Fibroblast of lung (primary cell): ENCODE measurements at regions not wholly inside any gene's neighbourhood (a gene's known extent, or its start where the extent isn't known, plus 50 kb on each side); places are given as distances from the start of the nearest gene placed in this dataset.
A peak's percentile ranks its signal among the peaks of the same experiment; 100 is the strongest.

Experiments used
- DNase-seq, 2 donors: peaks; one replicate each; pipeline versions ENCODE4 v3.0.0 to v3.0.0-alpha.2; 2010; ENCODE audit warnings: low read depth in 2 of 2
- H2AFZ ChIP-seq: 2 replicates; pipeline ENCODE4 v1.5.1; 2012; ENCODE audit warnings: low read length, control low read depth, inconsistent platforms
- H3K27ac ChIP-seq: 2 replicates; pipeline ENCODE4 v1.5.1; 2011; ENCODE audit warnings: low read length, control low read depth; ENCODE audit not compliant: insufficient read depth
- H3K27me3 ChIP-seq: 2 replicates; pipeline ENCODE4 v1.5.1; 2011; ENCODE audit warnings: mild to moderate bottlenecking, low read length; ENCODE audit not compliant: control insufficient read depth, insufficient read depth
- H3K36me3 ChIP-seq: 2 replicates; pipeline ENCODE4 v1.5.1; 2011; ENCODE audit warnings: low read length; ENCODE audit not compliant: control insufficient read depth, insufficient read depth
- H3K4me1 ChIP-seq: 2 replicates; pipeline ENCODE4 v1.5.1; 2011; ENCODE audit warnings: low read length; ENCODE audit not compliant: control insufficient read depth, insufficient read depth; ENCODE audit errors: extremely low read depth
- H3K4me2 ChIP-seq: 2 replicates; pipeline ENCODE4 v1.5.1; 2011; ENCODE audit warnings: low read length, control low read depth; ENCODE audit not compliant: insufficient read depth; ENCODE audit errors: extremely low read depth
- H3K4me3 ChIP-seq, 4 experiments: fragments of 200-600 bp in 1 of 4; sonication (generic) in 1 of 4; replicated peaks in 1 of 4; 2 replicates each; pipeline ENCODE4 v1.5.1; 2011 to 2016; ENCODE audit warnings: low read length in 4 of 4, low read depth in 3 of 4, mild to moderate bottlenecking in 3 of 4, control low read depth in 2 of 4, inconsistent platforms in 1 of 4, mixed read lengths in 1 of 4; ENCODE audit not compliant: insufficient read depth in 1 of 4; ENCODE audit errors: control extremely low read depth in 1 of 4
- H3K79me2 ChIP-seq: 2 replicates; pipeline ENCODE4 v1.5.1; 2012; ENCODE audit warnings: mild to moderate bottlenecking, low read length, inconsistent platforms; ENCODE audit not compliant: control insufficient read depth, insufficient read depth
- H3K9ac ChIP-seq: 2 replicates; pipeline ENCODE4 v1.5.1; 2011; ENCODE audit warnings: mild to moderate bottlenecking, low read length, control low read depth; ENCODE audit not compliant: insufficient read depth
- H3K9me3 ChIP-seq: 2 replicates; pipeline ENCODE4 v1.5.1; 2012; ENCODE audit warnings: low read depth, low read length; ENCODE audit not compliant: control insufficient read depth, insufficient read depth
- H4K20me1 ChIP-seq: 2 replicates; pipeline ENCODE4 v1.5.1; 2011; ENCODE audit warnings: low read length; ENCODE audit not compliant: control insufficient read depth, insufficient read depth; ENCODE audit errors: extremely low read depth
- CTCF ChIP-seq, 2 donors: IDR thresholded peaks in 1 of 2; conservative IDR thresholded peaks in 1 of 2; 1 replicate in 1 of 2; 2 replicates in 1 of 2; pipeline ENCODE4 v1.5.1; 2011 to 2012; ENCODE audit warnings: low read length in 2 of 2, control low read depth in 1 of 2, inconsistent platforms in 1 of 2, low read depth in 1 of 2, mild to moderate bottlenecking in 1 of 2
- EZH2 ChIP-seq: IDR thresholded peaks from 2 replicates; pipeline ENCODE4 v1.5.1; 2012; ENCODE audit warnings: low read length, control low read depth, mild to moderate bottlenecking; ENCODE audit errors: missing control alignments

- H3K9me3 ChIP-seq = no peaks in the 10 kb centered on the region
- no peaks in the 10 kb centered on the region for H3K4me1 ChIP-seq
- no peak overlapping the region for H3K27ac ChIP-seq
- no peak overlapping the region for H3K9ac ChIP-seq
- H3K27me3 ChIP-seq = no peaks in the 10 kb centered on the region
- no peaks in the 10 kb centered on the region for H3K79me2 ChIP-seq
- no peak overlapping the region for H2AFZ ChIP-seq
- no peak overlapping the region for H3K4me3 ChIP-seq
- TF ChIP-seq EZH2 (no peak), CTCF (conservative IDR thresholded peaks at IDR 0.05 in 1 of 2, IDR thresholded peaks at IDR 0.05 in 1 of 2; ENCODE audit: low read depth in 1 of 2, low read length in 2 of 2) (no peak)
- H4K20me1 ChIP-seq = no peaks in the 10 kb centered on the region
- H3K4me2 ChIP-seq = no peak overlapping the region
- H3K36me3 ChIP-seq = no peaks in the 10 kb centered on the region
- no peak for DNase-seq
These were observed 235.7 kb upstream of the KCNMB2 start for GRCh38 chr3:178300441-178300959.

DNA sequence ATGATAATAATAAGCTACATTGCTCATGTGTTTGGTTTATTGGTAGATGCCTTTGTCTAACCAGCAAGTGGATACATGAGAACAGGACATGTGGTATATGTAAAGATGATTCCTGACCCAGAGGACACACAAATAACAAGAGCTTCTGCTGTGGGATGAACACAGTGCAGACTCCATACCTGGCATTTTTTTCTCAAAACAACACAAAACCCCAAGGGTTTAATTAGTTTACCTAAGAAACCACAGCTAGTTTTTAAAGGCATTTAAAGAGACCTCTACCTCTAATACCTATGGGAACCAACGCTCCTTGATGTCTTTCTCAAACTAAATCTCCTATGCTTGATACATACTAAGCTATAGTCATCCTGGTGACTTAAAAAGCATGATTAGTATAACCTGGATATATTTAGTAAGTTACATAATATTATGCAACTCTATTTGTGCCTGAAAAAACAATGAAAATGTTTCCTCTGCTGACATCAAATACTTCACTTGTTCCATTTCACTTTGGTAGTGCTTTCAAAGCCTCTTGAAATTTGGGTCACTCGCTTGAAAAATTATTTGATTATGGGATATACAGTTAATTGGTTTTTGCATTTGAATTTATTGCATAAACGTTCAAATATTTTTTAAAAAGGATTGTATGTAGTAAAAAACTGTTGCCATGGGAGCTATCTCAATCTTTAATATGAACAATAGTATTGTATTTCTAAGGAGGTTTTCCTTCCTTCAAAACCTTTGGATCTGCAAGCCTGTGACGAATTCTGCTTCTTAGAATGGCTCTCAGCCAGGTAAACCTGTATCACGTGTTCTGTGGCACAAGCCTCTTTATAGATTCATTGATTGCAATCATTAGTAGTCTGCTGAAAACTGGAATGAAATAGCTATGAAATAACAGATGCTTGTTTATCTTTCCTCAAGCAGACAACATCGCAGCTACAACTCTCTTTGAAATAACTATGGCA, 233.0 kb upstream of the KCNMB2 start:
- H3K79me2 ChIP-seq = no peaks in the 10 kb centered on the region
- H3K27ac ChIP-seq = no peak overlapping the region
- H3K9ac ChIP-seq = no peak overlapping the region
- H2AFZ ChIP-seq = no peak overlapping the region
- H4K20me1 ChIP-seq = no peaks in the 10 kb centered on the region
- no peaks in the 10 kb centered on the region for H3K4me1 ChIP-seq
- H3K4me2 ChIP-seq = no peak overlapping the region
- no peak overlapping the region for H3K4me3 ChIP-seq
- H3K27me3 ChIP-seq = no peaks in the 10 kb centered on the region
- TF ChIP-seq EZH2 (no peak), CTCF (conservative IDR thresholded peaks at IDR 0.05 in 1 of 2, IDR thresholded peaks at IDR 0.05 in 1 of 2; ENCODE audit: low read depth in 1 of 2, low read length in 2 of 2) (no peak)
- H3K36me3 ChIP-seq = no peaks in the 10 kb centered on the region
- H3K9me3 ChIP-seq = no peaks in the 10 kb centered on the region
- no peak for DNase-seq

DNA sequence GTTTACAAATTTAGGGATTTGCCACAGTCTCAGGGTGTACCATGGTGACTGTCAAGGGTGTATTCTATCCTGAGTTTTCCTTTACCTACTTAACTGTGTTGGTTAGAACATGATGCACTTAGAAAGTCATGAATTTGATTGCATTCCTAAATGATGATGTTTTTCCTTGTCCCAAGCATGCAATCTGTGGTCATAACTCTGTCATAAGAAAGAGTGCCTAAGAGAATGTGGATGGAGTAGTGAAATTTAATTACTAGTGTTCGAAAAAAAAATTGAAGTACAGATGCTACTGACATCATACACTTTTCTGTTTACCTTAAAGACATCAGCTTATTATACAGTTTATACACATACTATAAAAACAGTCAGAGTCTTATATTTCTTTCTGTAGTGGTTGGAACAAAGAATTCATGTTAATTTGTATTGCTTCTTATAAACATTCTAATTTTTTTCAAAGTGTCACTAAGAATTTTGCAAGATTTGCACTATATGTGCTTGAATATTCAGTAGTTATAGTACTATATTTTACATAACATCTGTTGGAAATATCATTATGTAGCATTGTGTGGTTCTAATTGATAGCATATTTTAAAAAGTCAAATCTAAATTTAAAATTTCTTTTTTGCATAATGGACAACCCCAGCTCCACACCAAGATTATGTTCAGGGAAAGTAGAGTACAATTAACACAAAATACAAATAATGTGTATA, 231.3 kb upstream of the KCNMB2 start:
- DNase-seq = peak; percentile 83 to 91
- no peak overlapping the region for H3K4me3 ChIP-seq
- no peaks in the 10 kb centered on the region for H3K79me2 ChIP-seq
- no peaks in the 10 kb centered on the region for H3K27me3 ChIP-seq
- no peaks in the 10 kb centered on the region for H3K36me3 ChIP-seq
- no peak for TF ChIP-seq CTCF (conservative IDR thresholded peaks at IDR 0.05 in 1 of 2, IDR thresholded peaks at IDR 0.05 in 1 of 2; ENCODE audit: low read depth in 1 of 2, low read length in 2 of 2)
- no peak for TF ChIP-seq EZH2
- no peaks in the 10 kb centered on the region for H3K4me1 ChIP-seq
- H3K9ac ChIP-seq = no peak overlapping the region
- no peak overlapping the region for H2AFZ ChIP-seq
- no peak overlapping the region for H3K27ac ChIP-seq
- no peaks in the 10 kb centered on the region for H4K20me1 ChIP-seq
- no peak overlapping the region for H3K4me2 ChIP-seq
- no peaks in the 10 kb centered on the region for H3K9me3 ChIP-seq
